Chondrocyte (in vitro differentiated cells): ENCODE measurements at regions not wholly inside any gene's neighbourhood (a gene's known extent, or its start where the extent isn't known, plus 50 kb on each side); places are given as distances from the start of the nearest gene placed in this dataset.

Experiments used
- DNase-seq: peaks from one replicate; pipeline ENCODE4 v3.0.0; 2021; ENCODE audit warnings: mixed read lengths, low spot score
- H3K27ac Mint-ChIP-seq: one replicate; pipeline ENCODE4 v1.8.0; 2021; ENCODE audit warnings: mild to moderate bottlenecking, moderate library complexity, mixed read lengths; ENCODE audit not compliant: unreplicated experiment
- H3K27me3 Mint-ChIP-seq: 2 replicates; pipeline ENCODE4 v1.8.0; 2021; ENCODE audit warnings: low read depth, mixed read lengths
- H3K36me3 Mint-ChIP-seq: 2 replicates; pipeline ENCODE4 v1.8.0; 2021; ENCODE audit warnings: low read depth, mixed read lengths
- H3K4me1 Mint-ChIP-seq: 2 replicates; pipeline ENCODE4 v1.8.0; 2021; ENCODE audit warnings: low read depth, mild to moderate bottlenecking, mixed read lengths
- H3K4me3 Mint-ChIP-seq: one replicate; pipeline ENCODE4 v1.8.0; 2021; ENCODE audit warnings: mild to moderate bottlenecking, moderate library complexity, mixed read lengths; ENCODE audit not compliant: unreplicated experiment
- H3K9me3 Mint-ChIP-seq: 2 replicates; pipeline ENCODE4 v1.8.0; 2021; ENCODE audit warnings: low read depth, mixed read lengths
- TF ChIP-seq, protein P1 (sequence below): fragments of 200-600 bp; sonication (generic); IDR thresholded peaks from 2 replicates; pipeline ENCODE4 v1.5.0; 2021; ENCODE audit warnings: antibody characterized with exemption, mild to moderate bottlenecking, moderate library complexity

DNA sequence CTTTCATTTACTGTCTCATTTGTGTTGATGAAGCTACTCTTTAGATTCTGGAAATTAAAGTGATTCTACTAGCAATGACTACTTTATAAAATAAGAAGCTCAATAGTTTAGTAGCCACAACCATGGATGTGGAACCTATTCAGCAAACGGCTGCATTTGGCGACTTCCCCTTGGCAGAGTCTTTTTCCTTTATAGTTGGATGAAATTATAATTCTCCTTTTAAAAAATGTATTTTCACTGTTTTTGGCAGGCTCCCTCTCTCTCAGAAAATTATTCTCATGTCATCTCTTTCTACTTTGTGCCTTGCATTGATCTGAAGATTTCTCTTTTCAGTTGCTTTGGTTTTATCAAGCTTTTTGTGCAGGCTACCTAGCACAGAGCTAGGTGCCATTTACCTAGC lies 50.6 kb upstream of the KCNN2 start:
- Mint-ChIP-seq H3K4me3 (no peak overlapping the region), H3K9me3 (no peaks in the 10 kb centered on the region), H3K27ac (no peak overlapping the region), H3K4me1 (peaks cover 9% of the 10 kb centered on the region), H3K27me3 (peaks cover 8% of the 10 kb centered on the region), H3K36me3 (no peaks in the 10 kb centered on the region)
- TF ChIP-seq, protein P1, sequence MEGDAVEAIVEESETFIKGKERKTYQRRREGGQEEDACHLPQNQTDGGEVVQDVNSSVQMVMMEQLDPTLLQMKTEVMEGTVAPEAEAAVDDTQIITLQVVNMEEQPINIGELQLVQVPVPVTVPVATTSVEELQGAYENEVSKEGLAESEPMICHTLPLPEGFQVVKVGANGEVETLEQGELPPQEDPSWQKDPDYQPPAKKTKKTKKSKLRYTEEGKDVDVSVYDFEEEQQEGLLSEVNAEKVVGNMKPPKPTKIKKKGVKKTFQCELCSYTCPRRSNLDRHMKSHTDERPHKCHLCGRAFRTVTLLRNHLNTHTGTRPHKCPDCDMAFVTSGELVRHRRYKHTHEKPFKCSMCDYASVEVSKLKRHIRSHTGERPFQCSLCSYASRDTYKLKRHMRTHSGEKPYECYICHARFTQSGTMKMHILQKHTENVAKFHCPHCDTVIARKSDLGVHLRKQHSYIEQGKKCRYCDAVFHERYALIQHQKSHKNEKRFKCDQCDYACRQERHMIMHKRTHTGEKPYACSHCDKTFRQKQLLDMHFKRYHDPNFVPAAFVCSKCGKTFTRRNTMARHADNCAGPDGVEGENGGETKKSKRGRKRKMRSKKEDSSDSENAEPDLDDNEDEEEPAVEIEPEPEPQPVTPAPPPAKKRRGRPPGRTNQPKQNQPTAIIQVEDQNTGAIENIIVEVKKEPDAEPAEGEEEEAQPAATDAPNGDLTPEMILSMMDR, result no peak
- no peak for DNase-seq

DNA sequence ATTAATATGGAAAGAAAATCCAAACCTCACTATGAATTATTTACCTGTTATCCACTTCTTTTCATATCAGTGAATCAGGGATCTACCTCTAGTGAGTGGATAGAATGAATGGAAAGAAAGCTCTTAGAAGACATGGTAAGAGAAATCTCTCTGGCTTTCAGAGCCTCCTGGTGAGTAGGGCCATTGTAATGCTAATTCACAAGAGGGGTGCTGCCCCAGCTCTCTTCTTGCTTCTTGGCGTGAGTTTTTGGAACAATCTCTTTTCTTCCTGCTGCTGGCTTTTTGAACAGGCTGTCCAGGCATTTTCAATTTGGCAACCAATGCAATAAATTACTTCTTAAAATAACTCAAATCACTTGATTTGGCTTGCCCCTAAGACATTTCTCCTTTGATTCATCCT lies 49.9 kb upstream of the KCNN2 start:
- H3K27me3 Mint-ChIP-seq, result peaks cover 8% of the 10 kb centered on the region
- no peak for DNase-seq

More for the DNA sequence above, 49.9 kb upstream of the KCNN2 start:
- no peaks in the 10 kb centered on the region for H3K9me3 Mint-ChIP-seq
- no peak overlapping the region for H3K4me3 Mint-ChIP-seq
- H3K4me1 Mint-ChIP-seq, result peaks cover 9% of the 10 kb centered on the region
- H3K36me3 Mint-ChIP-seq, result no peaks in the 10 kb centered on the region
- TF ChIP-seq, protein P1, result no peak
- H3K27ac Mint-ChIP-seq, result no peak overlapping the region
